GM03348 (cell line): ENCODE measurements at regions not wholly inside any gene's neighbourhood (a gene's known extent, or its start where the extent isn't known, plus 50 kb on each side); places are given as distances from the start of the nearest gene placed in this dataset.
"Not testable (repeated sequence)": the region's sequence is repeated elsewhere in the genome, so short reads cannot be mapped to it uniquely, and the experiment has no call there.

Source experiments
- DNase-seq: peaks from one replicate; pipeline ENCODE4 v3.0.0; 2012; ENCODE audit warnings: low spot score

DNA sequence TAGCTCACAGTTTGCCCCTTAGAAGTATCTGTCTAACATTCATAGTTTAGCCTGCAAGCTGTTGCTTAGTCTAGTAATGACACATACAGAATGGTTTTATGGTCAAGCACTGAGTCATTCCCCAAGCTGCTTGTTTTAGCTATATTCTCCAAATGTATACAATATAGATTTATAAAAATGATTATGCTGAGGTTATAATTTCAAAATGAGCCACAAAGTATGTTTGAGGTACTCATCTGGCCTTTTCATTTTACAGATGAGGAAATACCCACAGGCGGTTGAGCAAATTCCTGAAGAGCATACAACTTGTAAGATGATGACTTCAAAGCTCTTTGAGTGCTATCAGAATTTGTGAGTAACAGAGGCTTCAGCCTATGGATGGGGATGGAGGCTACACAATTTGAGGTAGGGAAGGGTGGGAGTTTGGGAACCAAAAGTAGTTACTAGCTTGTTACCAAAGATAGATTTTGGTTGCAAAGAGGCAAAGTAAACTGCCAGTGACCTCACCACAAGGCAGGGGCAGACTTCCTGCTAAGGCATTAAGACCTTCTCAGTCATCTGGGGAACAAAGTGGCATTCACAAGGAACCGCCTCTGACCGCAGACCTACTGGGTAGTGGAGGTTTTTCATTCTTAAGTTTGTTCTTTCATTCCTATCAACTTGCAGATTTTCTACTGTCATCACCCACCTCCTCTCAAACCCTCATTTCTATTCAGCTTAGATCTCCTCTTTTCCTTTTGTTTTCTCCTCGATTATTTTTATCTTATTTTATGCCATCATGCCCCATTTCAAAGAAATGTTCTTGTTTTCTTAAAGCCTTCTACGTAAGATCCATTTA lies 257.2 kb upstream of the NECTIN3 start:
- peak; percentile 24 for DNase-seq

DNA sequence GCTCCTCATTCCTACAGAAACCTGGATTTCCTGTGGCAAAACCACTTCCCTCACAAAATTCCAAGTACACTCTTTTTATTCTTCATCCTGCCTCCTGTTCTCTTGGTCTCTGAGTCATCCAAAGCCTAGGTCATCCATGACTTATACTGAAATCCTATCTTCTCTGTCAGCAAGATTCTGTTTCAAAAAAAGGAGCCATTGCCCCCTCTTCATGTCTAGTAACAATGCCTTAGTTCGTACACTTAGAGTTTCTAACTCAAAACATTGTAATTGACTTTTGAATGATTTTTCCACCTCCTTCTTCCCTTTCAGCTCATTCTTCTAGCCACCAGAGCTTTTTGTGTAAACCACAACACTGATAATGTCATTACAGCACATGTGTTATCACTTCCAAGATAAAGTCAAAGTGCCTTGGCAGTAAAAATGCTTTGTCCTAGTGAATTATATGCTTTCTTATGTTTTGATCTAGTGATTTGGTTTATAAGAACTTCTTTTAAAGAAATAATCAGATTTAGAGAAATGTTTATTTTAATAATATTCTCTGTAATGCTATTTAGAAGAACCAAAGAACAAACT lies 256.5 kb upstream of the NECTIN3 start:
- peak; percentile 22 for DNase-seq

DNA sequence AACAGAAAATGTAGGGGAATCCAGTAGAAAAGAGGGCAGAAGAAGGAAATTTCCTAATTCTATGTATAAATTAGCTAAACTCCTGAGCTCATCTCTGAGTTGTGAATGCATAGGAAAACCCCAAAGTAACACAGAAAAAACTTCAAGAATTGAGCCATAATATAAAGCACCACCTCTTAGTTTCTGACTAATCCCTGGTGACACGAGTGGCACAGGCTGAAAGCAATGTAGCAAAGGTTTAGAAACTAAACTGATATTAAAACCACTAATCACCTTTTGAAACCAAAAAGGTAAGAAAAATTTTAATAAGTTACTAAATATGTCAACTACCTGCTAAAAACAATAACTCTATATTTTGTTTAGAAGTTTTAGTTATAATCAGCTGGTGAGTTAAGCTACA lies 255.6 kb upstream of the NECTIN3 start:
- DNase-seq: no peak

DNA sequence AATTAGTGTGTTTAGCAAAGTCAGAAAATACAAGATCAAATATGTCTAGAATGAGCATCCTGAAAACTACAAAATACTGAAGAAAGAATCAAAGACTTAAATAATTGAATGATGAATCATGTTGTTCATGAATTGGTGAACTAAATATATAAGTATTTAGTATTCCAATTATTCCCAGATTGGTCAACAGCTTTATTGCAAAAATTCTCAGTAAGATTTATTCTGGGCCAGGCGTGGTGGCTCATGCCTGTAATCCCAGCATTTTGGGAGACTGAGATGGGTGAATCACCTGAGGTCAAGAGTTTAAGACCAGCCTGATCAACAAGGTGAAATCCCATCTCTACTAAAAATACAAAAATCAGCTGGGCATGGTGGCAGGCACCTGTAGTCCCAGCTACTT lies 250.0 kb upstream of the NECTIN3 start:
- no peak for DNase-seq

DNA sequence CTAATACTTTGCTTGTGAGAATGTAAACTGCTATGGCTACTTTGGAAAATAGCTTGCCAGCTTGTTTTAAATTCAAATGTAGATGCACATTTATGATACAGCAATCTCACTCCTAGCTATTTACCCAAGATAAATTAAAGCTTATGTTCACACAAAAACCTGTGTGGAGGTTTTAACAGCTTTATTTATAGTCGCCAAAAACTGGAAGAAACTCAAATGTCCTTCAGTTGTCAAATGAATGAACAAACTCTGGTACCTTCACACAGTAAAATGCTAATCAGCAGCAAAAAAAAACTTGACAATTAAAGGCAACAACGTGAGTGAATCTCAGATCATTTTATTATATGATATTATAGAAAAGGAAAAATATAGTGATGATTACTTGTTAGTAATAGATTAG lies 248.6 kb upstream of the NECTIN3 start:
- DNase-seq: no peak

DNA sequence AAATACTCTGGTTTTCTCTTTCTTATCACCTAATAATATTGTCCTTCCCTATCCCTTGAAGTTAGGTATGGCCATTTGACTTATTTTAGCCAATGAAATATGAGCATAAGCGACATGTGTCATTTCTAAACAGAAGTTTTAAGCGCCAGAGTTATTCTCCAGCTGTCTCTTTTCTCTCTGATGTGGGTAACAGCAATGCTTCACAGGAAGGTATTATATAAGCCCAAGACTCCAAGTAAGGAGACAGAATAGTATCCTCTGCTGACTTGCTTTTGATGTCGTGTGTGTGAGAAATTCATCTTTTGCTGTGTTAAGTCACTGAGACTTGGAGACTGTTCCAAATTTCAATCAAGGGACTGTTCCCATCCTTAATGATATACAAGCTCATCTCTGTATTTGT lies 224.6 kb upstream of the NECTIN3 start:
- no peak for DNase-seq

DNA sequence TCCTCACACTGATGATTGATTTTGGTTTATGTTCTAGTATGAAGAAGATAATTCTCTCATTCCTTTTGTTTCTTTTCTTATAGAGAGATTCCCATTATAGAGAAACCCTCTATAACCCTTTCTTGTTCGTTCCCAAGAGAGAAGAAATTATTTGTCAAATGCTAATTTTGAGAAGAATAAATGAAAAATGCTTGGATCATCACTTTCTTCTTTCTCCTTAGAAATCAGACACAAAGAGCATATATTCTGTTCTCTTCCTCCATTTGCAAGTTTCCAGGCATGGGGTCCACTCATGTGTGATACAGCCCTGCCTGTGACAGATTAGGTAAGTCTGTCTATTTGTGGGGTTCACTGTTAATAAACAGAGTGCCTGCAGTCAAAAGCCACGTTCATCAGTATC lies 222.6 kb upstream of the NECTIN3 start:
- DNase-seq: no peak

DNA sequence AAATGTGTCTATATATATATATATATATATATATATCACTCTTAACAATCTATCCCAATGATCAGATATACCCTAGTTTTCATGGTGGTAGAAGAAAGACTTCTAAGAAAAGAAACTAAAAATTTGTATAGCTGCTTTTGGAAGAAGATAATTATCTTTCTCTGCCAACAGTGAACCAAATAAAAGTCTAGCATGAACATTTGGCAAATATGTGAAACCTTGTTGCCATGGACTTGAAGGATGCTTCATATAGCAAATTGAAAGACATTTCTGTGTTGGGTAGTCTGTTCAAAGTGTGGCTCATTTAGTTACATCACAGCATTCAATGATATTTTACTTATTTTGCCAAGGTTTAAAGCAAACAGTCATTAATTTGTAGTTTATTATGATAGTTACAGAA lies 219.9 kb upstream of the NECTIN3 start:
- DNase-seq: no peak

DNA sequence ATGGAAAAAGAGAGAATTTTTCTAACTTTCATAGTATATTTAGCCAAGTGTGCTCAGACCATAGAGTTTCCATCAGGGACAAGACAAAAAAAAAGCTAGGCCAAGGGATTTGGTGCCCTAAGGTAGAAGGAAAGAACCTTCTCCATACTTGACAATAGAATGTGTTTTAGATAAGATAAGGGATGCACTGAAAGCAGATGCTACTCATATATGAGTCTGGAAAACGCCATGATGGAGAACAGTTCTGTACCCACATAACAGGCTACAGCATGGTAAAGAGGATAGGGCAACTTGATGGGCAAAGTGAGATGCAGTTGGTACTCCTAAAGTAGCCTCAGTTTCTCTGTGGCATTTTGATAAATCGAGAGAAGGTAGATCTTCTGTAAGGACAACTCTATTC lies 216.4 kb upstream of the NECTIN3 start:
- DNase-seq: no peak

DNA sequence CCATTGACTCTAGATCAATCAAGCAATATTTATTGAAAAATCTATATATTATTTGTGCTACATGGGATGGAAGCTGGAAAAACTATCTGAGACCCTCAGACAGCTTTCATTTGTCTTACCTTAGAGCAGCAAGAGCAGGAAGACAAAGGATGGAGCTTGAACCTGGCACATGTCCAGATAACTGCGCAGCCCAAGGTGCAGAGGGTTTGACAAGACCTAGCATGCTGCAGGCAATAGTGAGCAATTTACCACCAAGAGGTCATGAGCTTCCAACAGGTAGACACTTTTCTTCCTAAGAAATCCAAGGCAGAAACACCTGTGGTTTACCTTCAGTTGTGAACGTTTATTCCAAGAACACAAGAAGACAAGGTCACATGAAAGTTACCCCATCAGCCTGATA lies 214.7 kb upstream of the NECTIN3 start:
- DNase-seq: no peak

DNA sequence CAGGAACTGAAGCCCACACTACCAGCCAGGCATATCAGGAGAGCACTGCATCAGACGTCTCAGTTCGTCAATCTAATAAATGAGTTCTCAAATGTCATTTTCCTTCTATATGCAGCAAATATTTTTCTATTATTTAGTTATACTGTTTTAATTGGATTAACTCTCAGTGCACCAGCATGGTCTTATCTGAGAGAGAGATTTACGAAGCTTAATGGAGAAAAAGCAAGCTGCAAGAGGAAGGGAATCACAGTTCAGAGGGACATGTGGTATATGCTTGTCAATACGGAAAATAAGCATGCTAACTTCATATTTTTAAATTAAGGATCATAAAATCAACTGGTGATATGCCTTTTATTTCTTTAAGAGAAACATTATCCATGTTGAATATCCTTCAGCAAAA lies 213.1 kb upstream of the NECTIN3 start:
- DNase-seq: no peak

DNA sequence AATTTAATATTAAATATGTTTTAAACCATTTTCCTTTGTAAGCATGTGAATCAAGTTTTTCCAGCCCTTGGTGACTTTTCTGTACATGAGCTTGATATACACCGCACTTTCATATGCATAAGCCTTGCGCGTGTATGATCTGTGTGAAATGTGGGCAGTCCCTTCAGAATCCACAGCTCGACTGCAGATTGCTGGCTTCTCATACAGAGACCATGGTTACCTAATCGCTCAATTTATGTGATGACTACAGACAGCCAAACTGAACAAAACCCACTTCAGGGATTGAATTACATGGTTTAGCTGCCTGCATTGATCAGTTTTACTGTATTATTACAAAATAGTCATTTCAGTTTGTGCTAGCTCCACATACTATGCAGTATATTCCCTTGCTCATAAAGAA lies 212.3 kb upstream of the NECTIN3 start:
- no peak for DNase-seq

DNA sequence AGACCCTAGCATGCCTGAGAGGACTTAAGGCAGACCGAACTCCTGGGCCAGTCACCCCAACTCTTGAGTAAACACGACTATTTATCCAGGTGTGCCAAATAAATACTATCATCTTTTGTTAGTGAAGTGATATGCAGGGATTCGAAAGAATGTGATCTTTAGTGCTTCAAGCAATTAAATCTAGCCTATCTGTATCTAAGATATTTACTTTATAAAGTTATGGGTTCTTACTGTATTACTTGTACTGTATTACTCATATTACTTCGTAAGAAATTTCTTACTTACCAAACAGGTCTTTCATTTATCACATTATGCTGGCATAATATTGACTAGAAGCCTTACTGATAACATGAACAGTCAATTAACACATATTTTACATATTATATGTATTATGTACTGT lies 211.6 kb upstream of the NECTIN3 start:
- DNase-seq: no peak

DNA sequence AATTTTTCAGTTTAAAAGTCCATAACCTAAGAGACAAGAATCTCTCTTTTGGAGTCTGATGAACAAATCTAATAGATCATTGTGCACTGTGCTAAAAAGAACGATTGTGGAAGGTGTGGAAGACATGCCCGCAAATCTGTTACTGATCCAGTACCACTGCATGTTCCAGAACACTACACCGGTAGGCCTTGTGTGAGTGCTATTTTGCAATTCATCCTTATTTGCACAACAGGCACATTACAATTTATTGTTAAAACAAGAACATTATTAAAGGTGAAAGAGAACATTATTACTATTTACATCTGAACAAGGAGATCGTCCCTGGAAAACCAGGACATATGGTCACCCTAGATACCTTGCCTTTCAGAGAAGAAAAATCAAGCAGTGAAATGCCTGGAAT lies 205.7 kb upstream of the NECTIN3 start:
- DNase-seq: no peak

DNA sequence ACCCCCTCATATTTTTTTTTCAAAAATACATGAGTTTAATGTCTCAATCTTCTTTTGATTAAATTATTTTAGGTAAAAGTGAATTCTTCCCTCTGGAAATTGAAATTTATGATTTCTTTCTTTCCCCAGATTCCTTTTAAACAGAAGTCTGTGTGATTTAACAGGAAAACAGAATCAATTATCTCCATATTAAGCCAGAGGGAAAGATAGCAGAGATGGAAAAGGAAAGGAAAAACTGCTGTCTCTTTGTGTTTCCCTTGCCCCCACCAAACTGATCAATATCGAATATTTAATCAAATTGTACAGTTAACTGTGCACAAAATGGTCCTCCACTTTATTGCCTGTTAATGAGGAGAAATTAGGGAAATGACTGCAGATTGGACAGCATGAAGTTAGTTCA lies 203.5 kb upstream of the NECTIN3 start:
- DNase-seq: no peak

DNA sequence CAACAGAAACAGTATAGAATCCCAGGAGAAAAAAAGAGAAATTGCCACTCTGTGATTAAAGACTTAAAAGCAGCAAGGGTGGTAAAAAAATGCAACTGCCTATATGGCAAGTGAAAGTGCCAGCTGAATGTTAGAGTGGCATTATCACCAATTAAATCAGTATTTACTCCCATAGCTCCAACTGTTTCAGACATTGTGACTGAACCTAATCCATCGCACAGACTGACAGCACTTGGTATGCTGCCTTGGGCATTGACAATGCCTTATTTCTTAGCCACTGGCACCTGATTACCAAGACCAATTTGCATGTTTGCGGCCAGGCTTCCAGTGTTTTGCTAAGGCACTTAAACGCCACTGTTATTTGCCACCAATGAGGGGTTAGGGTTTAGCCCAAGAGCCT lies 201.9 kb upstream of the NECTIN3 start:
- no peak for DNase-seq

DNA sequence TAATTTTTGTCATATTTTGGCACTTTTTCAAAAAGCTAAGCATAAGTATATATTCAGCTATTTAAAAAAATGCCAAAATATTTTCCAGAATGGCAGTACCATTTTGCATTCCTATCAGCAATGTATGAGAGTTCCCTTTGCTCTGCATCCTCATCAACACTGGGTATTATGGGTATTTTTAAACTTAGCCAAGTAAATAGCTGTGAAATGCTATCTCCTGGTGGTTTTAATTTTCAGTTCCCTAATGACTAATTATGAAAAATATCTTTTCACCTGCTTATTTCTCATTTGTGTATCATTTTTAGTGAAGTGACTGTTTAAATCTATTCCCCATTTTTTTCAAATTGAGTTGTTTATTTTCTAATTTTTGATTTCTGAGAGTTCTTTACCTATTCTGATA lies 199.7 kb upstream of the NECTIN3 start:
- no peak for DNase-seq

DNA sequence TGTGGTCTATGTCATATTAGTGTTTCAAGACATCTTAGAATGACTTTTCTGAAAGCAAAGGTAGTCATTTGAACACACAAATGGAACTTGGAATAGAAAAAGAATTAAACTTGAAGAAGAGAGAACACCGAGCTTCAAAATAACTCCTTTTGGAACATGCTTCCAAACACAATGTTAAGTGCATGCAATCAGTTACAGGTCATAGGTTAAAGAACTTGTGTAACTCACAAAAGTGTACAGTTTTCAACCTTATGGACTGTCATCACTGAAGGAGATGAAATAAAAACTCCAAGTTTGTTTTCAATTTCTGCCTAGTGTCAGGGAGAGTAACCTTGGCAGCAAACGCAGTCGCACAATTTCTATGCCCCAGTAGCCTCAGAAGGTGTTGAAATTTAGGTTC lies 192.9 kb upstream of the NECTIN3 start:
- no peak for DNase-seq

DNA sequence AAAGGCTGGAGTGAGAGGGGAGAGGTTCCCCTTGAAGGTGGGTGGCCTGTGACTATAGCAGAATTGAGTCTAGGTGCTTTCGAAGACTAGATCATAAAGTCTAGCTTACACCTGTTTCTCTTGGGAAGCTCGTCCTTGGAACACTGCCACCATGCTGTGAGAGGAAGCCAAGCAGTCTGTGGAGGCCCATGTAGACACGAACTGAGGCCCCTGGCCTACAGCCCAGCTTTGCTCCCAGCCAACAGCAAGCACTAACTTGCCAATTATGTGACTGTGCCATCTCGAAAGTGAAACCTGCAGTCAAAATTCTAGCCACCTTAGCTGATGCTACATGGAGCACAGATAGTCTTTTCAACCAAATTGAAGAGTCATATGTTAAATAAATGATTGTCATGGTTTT lies 190.5 kb upstream of the NECTIN3 start:
- DNase-seq: peak; percentile 6

DNA sequence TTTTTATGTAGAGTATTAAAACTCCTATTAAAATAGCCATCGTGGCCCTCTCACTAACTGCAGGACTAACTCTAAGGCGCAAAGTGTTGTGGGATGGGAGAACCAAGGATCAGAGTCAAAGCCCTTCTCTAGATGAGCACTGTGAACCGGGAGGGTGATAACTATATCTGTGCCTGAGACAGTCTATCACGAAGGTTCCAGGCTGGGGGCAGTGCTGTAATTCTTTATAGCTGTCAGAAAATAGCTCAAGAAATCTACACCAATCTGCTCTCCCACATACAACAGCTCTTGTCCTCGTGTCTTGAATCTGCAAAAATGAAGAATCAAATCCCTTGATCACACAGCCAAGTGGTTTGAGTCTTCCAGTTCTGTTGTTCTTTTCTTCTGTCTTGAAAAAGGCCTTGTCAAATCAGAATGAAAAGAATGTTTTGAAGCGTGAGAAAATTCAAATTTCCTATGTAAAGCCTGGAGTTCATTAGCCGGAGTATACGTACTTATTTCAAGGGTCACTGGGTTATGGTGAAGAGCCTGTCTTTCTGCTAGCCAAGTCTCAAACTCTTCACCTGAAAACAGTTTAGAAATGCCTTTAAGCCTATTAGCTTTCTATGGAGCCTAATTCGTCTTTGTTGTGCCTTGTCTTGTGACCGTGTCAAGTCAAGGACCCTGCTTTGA lies 185.3 kb upstream of the NECTIN3 start:
- DNase-seq: no peak

DNA sequence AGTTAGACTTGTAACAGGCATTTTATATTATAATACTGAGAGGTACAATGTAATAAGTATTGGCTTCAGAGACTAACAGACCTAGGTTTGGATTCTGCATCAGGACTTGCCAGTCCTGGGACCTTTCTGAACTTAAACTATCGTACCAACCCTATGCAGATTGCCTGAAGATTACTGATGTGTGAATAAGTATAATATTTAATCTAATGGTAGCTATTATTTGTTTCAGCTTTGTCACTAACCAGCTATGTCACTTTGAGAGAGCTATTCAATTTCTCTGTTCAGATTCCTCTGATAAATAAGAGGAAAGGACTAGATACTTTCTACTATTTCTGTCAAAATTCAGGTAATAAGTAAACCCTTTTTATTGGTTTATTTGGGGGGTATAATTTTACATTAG lies 184.4 kb upstream of the NECTIN3 start:
- DNase-seq: no peak

DNA sequence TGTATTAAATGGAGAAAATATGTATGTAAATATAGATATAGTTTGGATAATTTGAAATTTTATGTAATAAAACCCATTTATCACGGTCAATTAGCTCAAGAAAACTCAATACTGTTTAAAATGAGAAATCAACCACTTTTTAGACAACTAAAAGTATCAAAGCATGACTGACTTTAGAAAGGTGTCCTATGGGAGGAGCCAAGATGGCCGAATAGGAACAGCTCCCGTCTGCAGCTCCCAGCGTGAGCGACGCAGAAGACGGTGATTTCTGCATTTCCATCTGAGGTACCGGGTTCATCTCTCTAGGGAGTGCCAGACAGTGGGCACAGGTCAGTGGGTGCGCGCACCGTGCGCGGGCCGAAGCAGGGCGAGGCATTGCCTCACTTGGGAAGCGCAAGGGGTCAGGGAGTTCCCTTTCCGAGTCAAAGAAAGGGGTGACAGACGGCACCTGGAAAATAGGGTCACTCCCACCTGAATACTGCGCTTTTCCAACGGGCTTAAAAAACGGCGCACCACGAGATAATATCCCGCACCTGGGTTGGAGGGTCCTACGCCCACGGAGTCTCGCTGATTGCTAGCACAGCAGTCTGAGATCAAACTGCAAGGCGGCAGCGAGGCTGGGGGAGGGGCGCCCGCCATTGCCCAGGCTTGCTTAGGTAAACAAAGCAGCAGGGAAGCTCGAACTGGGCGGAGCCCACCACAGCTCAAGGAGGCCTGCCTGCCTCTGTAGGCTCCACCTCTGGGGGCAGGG lies 182.8 kb upstream of the NECTIN3 start:
- not testable (repeated sequence) for DNase-seq

DNA sequence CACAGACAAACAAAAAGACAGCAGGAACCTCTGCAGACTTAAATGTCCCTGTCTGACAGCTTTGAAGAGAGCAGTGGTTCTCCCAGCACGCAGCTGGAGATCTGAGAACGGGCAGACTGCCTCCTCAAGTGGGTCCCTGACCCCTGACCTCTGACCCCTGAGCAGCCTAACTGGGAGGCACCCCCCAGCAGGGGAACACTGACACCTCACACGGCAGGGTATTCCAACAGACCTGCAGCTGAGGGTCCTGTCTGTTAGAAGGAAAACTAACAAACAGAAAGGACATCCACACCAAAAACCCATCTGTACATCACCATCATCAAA lies 182.3 kb upstream of the NECTIN3 start:
- DNase-seq: not testable (repeated sequence)
